ENCODE measurements at regions not wholly inside any gene's neighbourhood (a gene's known extent, or its start where the extent isn't known, plus 50 kb on each side); places are given as distances from the start of the nearest gene placed in this dataset.
"Not testable (repeated sequence)": the region's sequence is repeated elsewhere in the genome, so short reads cannot be mapped to it uniquely, and the experiment has no call there.

DNA sequence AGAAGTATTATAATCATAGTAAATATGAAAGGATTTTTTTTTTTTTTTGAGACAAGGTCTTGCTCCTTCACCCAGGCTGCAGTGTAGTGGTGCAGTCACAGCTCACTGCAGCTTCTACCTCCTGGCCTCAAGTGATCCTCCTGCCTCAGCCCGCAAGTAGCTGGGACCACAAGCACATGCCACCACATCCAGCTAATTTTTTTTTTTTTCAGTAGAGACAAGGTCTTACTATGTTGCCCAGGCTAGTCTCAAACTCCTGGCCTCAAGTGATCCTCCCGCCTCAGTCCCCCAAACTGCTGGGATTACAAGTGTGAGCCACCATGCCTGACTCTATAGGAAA is 86.2 kb upstream of the FOXN2 start:
- ATAC-seq, result no peak

- ATAC-seq, result no peak
Observed at GRCh38 chr2:48229063-48229462, 85.4 kb upstream of the FOXN2 start.

DNA sequence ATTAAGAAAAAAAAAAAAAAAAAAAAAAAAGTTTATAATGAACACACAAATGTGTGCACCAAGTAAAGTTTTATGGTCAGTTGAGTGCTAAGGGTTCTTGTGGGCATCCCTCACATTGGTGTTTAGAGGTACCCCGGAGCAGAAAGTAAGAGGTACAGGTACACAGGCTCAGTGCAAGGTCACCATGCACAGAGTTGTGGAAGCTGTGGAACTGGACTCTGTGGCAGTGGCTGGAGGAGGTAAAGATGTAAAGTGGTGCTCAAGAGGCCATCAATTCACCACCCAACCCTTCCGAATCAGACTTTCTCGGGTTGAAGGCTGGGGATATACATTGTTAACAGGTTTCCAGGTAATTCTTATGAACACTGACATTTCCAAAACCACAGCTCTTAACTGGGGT is 83.6 kb upstream of the FOXN2 start:
- no peak for ATAC-seq

GRCh38 chr2:48232351-48232750 is 82.1 kb upstream of the FOXN2 start:
- peak; percentile 87 for ATAC-seq

GRCh38 chr2:48233005-48233404 is 81.5 kb upstream of the FOXN2 start:
- ATAC-seq, result no peak

DNA sequence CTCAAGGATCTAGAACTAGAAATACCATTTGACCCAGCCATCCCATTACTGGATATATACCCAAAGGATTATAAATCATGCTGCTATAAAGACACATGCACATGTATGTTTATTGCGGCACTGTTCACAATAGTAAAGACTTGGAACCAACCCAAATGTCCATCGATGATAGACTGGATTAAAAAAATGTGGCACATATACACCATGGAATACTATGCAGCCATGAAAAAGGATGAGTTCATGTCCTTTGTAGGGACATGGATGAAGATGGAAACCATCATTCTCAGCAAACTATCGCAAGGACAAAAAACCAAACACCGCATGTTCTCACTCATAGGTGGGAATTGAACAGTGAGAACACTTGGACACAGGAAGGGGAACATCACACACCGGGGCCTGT is 80.7 kb upstream of the FOXN2 start:
- not testable (repeated sequence) for ATAC-seq

- no peak for ATAC-seq
Observed at GRCh38 chr2:48235076-48235475, 79.4 kb upstream of the FOXN2 start.

DNA sequence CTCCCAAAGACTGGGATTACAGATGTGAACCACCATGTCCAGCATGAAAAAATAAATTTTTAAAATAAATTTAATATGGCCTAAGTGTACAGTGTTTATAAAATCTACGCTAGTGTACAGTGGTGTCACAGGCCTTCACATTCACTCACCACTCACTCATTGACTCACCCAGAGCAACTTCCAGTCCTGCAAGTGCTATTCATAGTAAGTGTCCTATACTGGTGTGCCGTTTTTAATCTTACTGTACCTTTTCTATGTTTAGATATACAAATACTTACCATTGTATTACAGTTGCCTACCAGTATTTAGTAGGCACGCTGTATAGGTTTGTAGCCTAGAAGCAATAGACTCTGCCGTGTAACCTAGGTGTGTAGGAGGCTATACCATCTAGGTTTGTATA is 76.1 kb upstream of the FOXN2 start:
- no peak for ATAC-seq

- no peak for ATAC-seq
Observed at GRCh38 chr2:48240912-48241311, 73.6 kb upstream of the FOXN2 start.

DNA sequence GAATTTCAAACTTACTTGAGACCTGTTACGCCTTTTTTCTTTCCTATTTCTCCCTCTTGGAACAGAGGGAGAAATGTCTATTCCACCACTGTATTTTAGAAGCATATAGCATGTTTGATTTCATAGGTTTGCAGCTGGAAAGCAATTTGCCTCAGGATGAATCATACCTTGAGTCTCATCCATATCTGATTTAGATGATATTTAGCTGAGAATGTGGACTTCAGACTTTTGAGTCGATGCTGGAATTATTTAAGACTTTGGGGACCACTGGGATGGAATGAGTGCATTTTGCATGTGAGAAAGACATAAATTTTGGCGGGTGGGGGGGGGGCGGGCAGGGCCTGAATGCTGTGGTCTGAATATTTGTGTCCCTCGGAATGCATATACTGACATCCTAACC is 67.3 kb upstream of the FOXN2 start:
- no peak for ATAC-seq

- ATAC-seq, result peak; percentile 72
Observed at GRCh38 chr2:48248251-48248933, 66.1 kb upstream of the FOXN2 start.

GRCh38 chr2:48249025-48249424 is 65.5 kb upstream of the FOXN2 start:
- no peak for ATAC-seq

DNA sequence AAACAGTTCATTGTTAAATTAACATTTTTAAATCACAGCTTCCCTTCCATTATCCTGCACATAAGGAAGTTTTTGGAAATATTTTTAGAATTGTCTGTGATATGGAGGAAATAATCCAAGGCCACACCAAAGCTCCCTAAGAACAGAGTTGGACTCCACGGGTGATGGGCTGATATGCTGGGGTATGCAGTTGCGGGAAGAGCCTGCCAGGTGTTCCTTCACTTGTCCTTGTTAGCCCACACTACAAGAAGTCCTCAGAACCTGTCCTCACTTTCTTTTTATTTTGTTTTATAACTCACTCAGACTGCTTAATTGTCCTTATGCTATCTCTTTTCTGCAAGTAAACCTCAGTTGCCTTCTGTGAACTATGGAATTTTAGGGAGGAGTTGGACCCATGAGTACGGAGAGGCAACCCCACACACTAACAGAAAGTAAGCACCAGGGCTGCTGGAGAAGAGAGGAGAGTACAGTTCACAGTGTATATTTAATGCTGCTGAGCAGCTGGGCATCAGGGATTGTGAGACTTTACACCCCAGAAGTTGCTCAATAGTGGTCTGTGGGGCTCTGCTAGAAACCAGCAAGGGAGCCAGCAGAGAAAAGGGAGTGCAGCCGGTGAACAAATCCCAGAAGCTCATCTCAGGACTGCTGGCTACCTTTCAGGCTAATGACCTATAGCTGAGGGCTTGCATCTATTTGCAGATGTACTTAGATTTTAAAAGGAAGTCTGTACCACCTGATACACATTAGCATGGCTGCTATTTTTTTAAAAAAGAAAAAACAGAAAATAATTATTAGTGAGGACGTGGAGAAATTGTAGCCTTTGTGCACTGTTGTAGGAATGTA is 64.6 kb upstream of the FOXN2 start:
- no peak for ATAC-seq

DNA sequence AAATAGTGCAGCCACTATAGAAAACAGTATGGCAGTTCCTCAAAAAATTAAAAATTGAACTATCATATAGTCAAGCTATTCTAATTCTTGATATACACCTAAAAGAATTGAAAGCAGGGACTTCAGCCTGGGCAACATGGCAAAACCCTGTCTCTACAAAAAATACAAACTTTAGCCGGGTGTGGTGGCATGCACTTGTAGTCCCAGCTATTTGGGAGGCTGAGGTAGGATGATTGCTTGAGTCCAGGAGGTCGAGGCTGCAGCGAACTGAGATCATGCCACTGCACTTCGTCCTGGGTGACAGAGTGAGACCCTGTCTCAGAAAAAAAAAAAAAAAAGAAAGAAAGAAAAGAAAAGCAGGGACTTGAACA is 64.0 kb upstream of the FOXN2 start:
- ATAC-seq, result no peak

DNA sequence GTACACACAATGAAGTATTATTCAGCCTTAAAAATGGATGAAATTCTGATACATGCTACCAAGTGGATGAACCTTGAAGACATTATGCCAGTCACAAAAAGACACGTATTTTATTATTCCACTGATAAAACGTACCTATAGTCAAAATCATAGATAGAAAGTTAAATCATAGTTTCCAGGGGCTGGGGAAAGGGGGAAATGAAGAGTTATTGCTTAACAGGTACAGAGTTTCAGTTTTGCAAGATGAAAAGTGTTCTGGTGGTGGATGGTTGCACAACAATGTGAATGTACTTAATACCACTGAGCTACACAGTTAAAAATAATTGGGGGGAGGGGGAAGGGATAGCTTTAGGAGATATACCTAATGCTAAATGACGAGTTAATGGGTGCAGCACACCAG is 63.5 kb upstream of the FOXN2 start:
- no peak for ATAC-seq

GRCh38 chr2:48251437-48252148 is 62.9 kb upstream of the FOXN2 start:
- no peak for ATAC-seq

- ATAC-seq, result no peak
Observed at GRCh38 chr2:48253301-48253700, 61.2 kb upstream of the FOXN2 start.

DNA sequence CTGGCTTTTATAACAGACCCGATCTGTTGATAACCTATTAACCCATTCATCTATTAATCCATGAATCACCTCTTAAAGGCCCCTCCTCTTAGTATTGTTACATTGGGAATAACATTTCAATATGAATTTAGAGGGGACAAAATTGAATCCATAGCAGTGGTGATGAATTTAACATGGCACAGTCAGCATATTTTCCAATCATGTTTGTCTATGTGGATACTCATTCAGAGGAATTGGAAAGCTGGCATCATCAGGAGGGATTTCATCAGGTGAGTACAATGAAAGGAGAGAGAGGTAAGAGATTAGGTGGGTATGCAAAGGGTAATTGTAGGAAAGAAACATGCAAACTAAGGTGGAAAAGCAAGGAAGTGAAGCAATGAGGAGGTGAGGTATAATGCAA is 59.6 kb upstream of the FOXN2 start:
- no peak for ATAC-seq

DNA sequence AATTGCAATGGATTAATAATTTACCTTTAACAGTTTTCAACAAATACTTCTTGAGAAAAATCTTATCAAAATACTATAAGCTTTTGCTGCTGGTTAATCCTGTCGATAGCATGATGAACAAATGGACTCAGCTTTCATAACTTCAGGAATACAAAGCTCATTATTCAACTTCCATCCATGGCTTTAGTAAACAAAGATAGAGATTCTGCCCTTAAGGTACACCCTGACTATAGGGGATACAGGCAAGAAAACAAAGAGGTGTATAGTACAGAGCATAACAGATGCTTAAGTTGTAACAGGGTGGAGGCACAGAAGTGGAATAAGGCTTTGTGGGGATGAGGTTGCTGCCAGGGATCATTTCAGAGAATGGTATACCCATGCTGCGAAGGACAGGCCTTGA is 57.0 kb upstream of the FOXN2 start:
- ATAC-seq, result no peak

- ATAC-seq, result no peak
Observed at GRCh38 chr2:48258481-48259149, 55.9 kb upstream of the FOXN2 start.

DNA sequence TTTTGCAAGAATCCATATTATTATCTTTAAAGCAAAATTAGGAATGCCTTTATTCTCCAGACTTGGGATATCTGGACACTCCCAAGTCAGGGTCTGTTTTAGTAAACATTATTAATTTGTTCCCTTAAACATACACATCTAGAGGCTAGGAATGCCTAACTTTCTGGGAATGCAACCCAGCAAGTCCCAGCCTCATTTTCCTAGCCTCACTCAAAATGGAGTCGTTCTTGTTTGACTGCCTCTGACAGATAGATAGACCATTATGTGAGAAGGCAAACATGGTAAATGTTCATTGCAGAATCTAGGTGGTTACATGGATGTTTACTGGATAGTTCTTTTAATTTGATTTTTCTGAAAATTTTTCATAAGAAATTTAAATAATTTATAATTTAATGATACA is 54.7 kb upstream of the FOXN2 start:
- ATAC-seq, result no peak

GRCh38 chr2:48264627-48265026 is 49.9 kb upstream of the FOXN2 start:
- no peak for ATAC-seq
